Urinary bladder (tissue), 3 donors: ENCODE measurements at regions not wholly inside any gene's neighbourhood (a gene's known extent, or its start where the extent isn't known, plus 50 kb on each side); places are given as distances from the start of the nearest gene placed in this dataset.

Source experiments
- DNase-seq: peaks from one replicate; pipeline ENCODE4 v3.0.0-alpha.2; 2015; ENCODE audit errors: extremely low spot score
- H3K27ac ChIP-seq: one replicate; pipeline ENCODE4 v1.5.1; 2013; ENCODE audit warnings: low read depth, mild to moderate bottlenecking, moderate library complexity
- H3K36me3 ChIP-seq: one replicate; pipeline ENCODE4 v1.6.1; 2013; ENCODE audit warnings: mild to moderate bottlenecking, moderate library complexity; ENCODE audit not compliant: insufficient read depth
- H3K4me1 ChIP-seq: one replicate; pipeline ENCODE4 v1.6.1; 2013; ENCODE audit warnings: mild to moderate bottlenecking, moderate library complexity; ENCODE audit not compliant: insufficient read depth
- H3K4me3 ChIP-seq: one replicate; pipeline ENCODE4 v1.5.1; 2013; ENCODE audit warnings: low read depth, low read length
- WGBS: extraction: QIAGEN DNeasy Blood & Tissue Kit; methylation state at CpG from one replicate; pipeline ENCODE4 v1.1.7; 2013; 5-methylcytosine and 5-hydroxymethylcytosine counted together
- donor health status: healthy with polysubstance abuse.
- donor health status: healthy.

- 42% methylated on average over 4 of the region's 4 CpGs for WGBS
- DNase-seq, result no peak
- no peak overlapping the region for H3K27ac ChIP-seq
- no peaks in the 10 kb centered on the region for H3K4me1 ChIP-seq
- H3K4me3 ChIP-seq, result no peak overlapping the region
- H3K36me3 ChIP-seq, result no peaks in the 10 kb centered on the region
Observed at GRCh38 chr5:155872629-155873220, 454.2 kb upstream of the SGCD start.

GRCh38 chr5:155878991-155879575 is 447.9 kb upstream of the SGCD start:
- no peak overlapping the region for H3K4me3 ChIP-seq
- DNase-seq, result no peak
- 67% methylated on average over 6 of the region's 6 CpGs for WGBS

GRCh38 chr5:155884041-155884440 is 442.9 kb upstream of the SGCD start:
- no peak overlapping the region for H3K4me3 ChIP-seq
- 18% methylated on average over 6 of the region's 6 CpGs for WGBS
- H3K27ac ChIP-seq, result no peak overlapping the region
- H3K4me1 ChIP-seq, result no peaks in the 10 kb centered on the region
- DNase-seq, result no peak
- no peaks in the 10 kb centered on the region for H3K36me3 ChIP-seq

More at GRCh38 chr5:155878991-155879575, 447.9 kb upstream of the SGCD start:
- H3K27ac ChIP-seq, result no peak overlapping the region
- H3K4me1 ChIP-seq, result no peaks in the 10 kb centered on the region
- no peaks in the 10 kb centered on the region for H3K36me3 ChIP-seq

GRCh38 chr5:155885199-155885598 is 441.8 kb upstream of the SGCD start:
- Histone ChIP-seq H3K4me3 (no peak overlapping the region), H3K4me1 (no peaks in the 10 kb centered on the region), H3K27ac (no peak overlapping the region), H3K36me3 (no peaks in the 10 kb centered on the region)
- DNase-seq, result no peak
- 79% methylated on average over 1 of the region's 1 CpG for WGBS

GRCh38 chr5:155886311-155887031 is 440.5 kb upstream of the SGCD start:
- Histone ChIP-seq H3K36me3 (no peaks in the 10 kb centered on the region), H3K4me3 (no peak overlapping the region), H3K4me1 (no peaks in the 10 kb centered on the region), H3K27ac (no peak overlapping the region)
- DNase-seq, result no peak
- WGBS, result 86% methylated on average over 13 of the region's 13 CpGs

GRCh38 chr5:155895484-155895883 is 431.5 kb upstream of the SGCD start:
- no peaks in the 10 kb centered on the region for H3K36me3 ChIP-seq
- H3K27ac ChIP-seq, result no peak overlapping the region
- WGBS, result 90% methylated on average over 2 of the region's 2 CpGs
- no peaks in the 10 kb centered on the region for H3K4me1 ChIP-seq
- H3K4me3 ChIP-seq, result no peak overlapping the region
- DNase-seq, result no peak

- Histone ChIP-seq H3K27ac (no peak overlapping the region), H3K4me1 (no peaks in the 10 kb centered on the region), H3K4me3 (no peak overlapping the region), H3K36me3 (no peaks in the 10 kb centered on the region)
- DNase-seq, result no peak
- 80% methylated on average over 3 of the region's 3 CpGs for WGBS
Observed at GRCh38 chr5:155897761-155898160, 429.2 kb upstream of the SGCD start.

GRCh38 chr5:155898284-155898683 is 428.7 kb upstream of the SGCD start:
- Histone ChIP-seq H3K4me1 (no peaks in the 10 kb centered on the region), H3K4me3 (no peak overlapping the region), H3K36me3 (no peaks in the 10 kb centered on the region), H3K27ac (no peak overlapping the region)
- no peak for DNase-seq

GRCh38 chr5:155903791-155904190 is 423.2 kb upstream of the SGCD start:
- Histone ChIP-seq H3K4me3 (no peak overlapping the region), H3K4me1 (no peaks in the 10 kb centered on the region), H3K36me3 (no peaks in the 10 kb centered on the region), H3K27ac (no peak overlapping the region)
- DNase-seq, result no peak
- WGBS, result 57% methylated on average over 4 of the region's 4 CpGs

- Histone ChIP-seq H3K27ac (no peak overlapping the region), H3K36me3 (no peaks in the 10 kb centered on the region), H3K4me3 (no peak overlapping the region), H3K4me1 (no peaks in the 10 kb centered on the region)
- 63% methylated on average over 3 of the region's 3 CpGs for WGBS
- DNase-seq, result no peak
Observed at GRCh38 chr5:155905364-155905763, 421.6 kb upstream of the SGCD start.

- 42% methylated on average over 2 of the region's 2 CpGs for WGBS
- H3K27ac ChIP-seq, result no peak overlapping the region
- H3K36me3 ChIP-seq, result no peaks in the 10 kb centered on the region
- DNase-seq, result no peak
- no peaks in the 10 kb centered on the region for H3K4me1 ChIP-seq
- H3K4me3 ChIP-seq, result no peak overlapping the region
Observed at GRCh38 chr5:155906046-155906445, 420.9 kb upstream of the SGCD start.

GRCh38 chr5:155908543-155908942 is 418.4 kb upstream of the SGCD start:
- Histone ChIP-seq H3K36me3 (no peaks in the 10 kb centered on the region), H3K4me1 (no peaks in the 10 kb centered on the region), H3K27ac (no peak overlapping the region), H3K4me3 (no peak overlapping the region)
- no peak for DNase-seq
- WGBS, result 90% methylated on average over 5 of the region's 5 CpGs

GRCh38 chr5:155912291-155912690 is 414.7 kb upstream of the SGCD start:
- no peak overlapping the region for H3K27ac ChIP-seq
- H3K4me3 ChIP-seq, result no peak overlapping the region
- H3K4me1 ChIP-seq, result no peaks in the 10 kb centered on the region
- DNase-seq, result no peak
- H3K36me3 ChIP-seq, result no peaks in the 10 kb centered on the region
- WGBS, result 93% methylated on average over 5 of the region's 5 CpGs

GRCh38 chr5:155914766-155915165 is 412.2 kb upstream of the SGCD start:
- Histone ChIP-seq H3K4me1 (no peaks in the 10 kb centered on the region), H3K4me3 (no peak overlapping the region), H3K27ac (no peak overlapping the region), H3K36me3 (no peaks in the 10 kb centered on the region)
- DNase-seq, result no peak
